ENCODE measurements at regions not wholly inside any gene's neighbourhood (a gene's known extent, or its start where the extent isn't known, plus 50 kb on each side); places are given as distances from the start of the nearest gene placed in this dataset.

GRCh38 chr2:177038787-177039484 lies 173.7 kb upstream of the HNRNPA3 start:
- no peak overlapping the region for H3K4me3 ChIP-seq
- no peaks in the 10 kb centered on the region for H3K9me3 ChIP-seq (replicated peaks)
- H3K36me3 ChIP-seq: no peaks in the 10 kb centered on the region
- peaks cover 10% of the 10 kb centered on the region; the same call in 1 of the 2 replicates for H3K27me3 ChIP-seq
- no peak overlapping the region for H3K27ac ChIP-seq
- no peaks in the 10 kb centered on the region for H3K4me1 ChIP-seq
- no peak for DNase-seq

DNA sequence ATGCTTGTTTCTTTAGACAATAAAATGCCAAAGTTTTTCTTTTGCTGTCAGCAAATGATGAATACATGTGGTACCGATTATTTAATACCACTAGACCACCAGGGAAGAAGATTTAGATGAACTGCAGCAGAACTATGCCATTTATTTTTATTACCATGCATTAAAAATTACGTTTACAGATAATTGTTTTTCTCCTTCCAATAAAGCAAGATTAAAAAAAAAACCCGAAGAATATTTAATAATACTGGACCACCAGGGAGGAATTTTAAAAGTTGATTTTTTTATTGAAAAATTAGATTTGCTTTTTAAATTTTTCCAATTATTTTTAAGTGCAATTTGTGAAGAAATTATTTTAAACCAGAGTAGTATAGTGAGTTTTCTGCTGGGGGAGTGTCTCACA lies 170.3 kb upstream of the HNRNPA3 start:
- no peaks in the 10 kb centered on the region for H3K9me3 ChIP-seq (replicated peaks)
- H3K4me3 ChIP-seq: no peak overlapping the region
- H3K27me3 ChIP-seq: peaks cover 10% of the 10 kb centered on the region; the same call in 1 of the 2 replicates
- H3K36me3 ChIP-seq: no peaks in the 10 kb centered on the region
- DNase-seq: no peak
- H3K4me1 ChIP-seq: no peaks in the 10 kb centered on the region
- H3K27ac ChIP-seq: no peak overlapping the region

- peaks cover 10% of the 10 kb centered on the region; the same call in 1 of the 2 replicates for H3K27me3 ChIP-seq
- DNase-seq: no peak
- no peaks in the 10 kb centered on the region for H3K36me3 ChIP-seq
- H3K4me3 ChIP-seq: no peak overlapping the region
- H3K4me1 ChIP-seq: no peaks in the 10 kb centered on the region
- no peaks in the 10 kb centered on the region for H3K9me3 ChIP-seq (replicated peaks)
- H3K27ac ChIP-seq: no peak overlapping the region
Observed at GRCh38 chr2:177044671-177045070, 167.9 kb upstream of the HNRNPA3 start.

GRCh38 chr2:177048981-177049380 lies 163.6 kb upstream of the HNRNPA3 start:
- Histone ChIP-seq H3K36me3 (no peaks in the 10 kb centered on the region), H3K9me3 (replicated peaks) (no peaks in the 10 kb centered on the region), H3K4me1 (no peaks in the 10 kb centered on the region), H3K4me3 (no peak overlapping the region), H3K27me3 (peaks cover 3% of the 10 kb centered on the region; the same call in 1 of the 2 replicates), H3K27ac (no peak overlapping the region)
- DNase-seq: no peak

GRCh38 chr2:177051278-177051677 lies 161.3 kb upstream of the HNRNPA3 start:
- Histone ChIP-seq H3K36me3 (no peaks in the 10 kb centered on the region), H3K27me3 (peaks cover 3% of the 10 kb centered on the region; the same call in 1 of the 2 replicates), H3K9me3 (replicated peaks) (no peaks in the 10 kb centered on the region), H3K4me3 (no peak overlapping the region), H3K4me1 (no peaks in the 10 kb centered on the region), H3K27ac (no peak overlapping the region)
- no peak for DNase-seq

DNA sequence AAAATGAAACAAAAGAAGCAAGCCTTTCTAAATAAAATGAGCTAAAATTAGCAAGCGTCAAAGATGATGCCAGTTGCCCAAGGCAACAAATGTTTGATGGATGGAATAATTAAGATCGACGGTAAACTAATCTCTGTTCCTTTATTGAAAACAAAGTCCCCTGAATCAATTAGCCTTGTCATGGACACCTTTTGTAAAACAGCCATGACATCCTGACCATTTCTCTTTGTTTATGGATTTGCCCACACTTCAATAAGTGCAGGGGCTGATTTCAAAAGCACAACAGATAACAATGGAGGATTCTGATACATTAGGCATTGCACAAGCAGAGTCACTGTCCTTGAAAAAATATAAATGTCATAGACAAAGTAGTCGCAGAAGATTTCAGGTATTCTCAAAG lies 160.1 kb upstream of the HNRNPA3 start:
- Histone ChIP-seq H3K4me3 (no peak overlapping the region), H3K36me3 (no peaks in the 10 kb centered on the region), H3K27me3 (peaks cover 3% of the 10 kb centered on the region), H3K27ac (no peak overlapping the region), H3K4me1 (no peaks in the 10 kb centered on the region), H3K9me3 (replicated peaks) (no peaks in the 10 kb centered on the region)
- no peak for DNase-seq

- DNase-seq: no peak
- peaks cover 3% of the 10 kb centered on the region for H3K27me3 ChIP-seq
- no peak overlapping the region for H3K27ac ChIP-seq
- no peaks in the 10 kb centered on the region for H3K36me3 ChIP-seq
- no peak overlapping the region for H3K4me3 ChIP-seq
- H3K9me3 ChIP-seq (replicated peaks): no peaks in the 10 kb centered on the region
- H3K4me1 ChIP-seq: no peaks in the 10 kb centered on the region
Observed at GRCh38 chr2:177053038-177053437, 159.6 kb upstream of the HNRNPA3 start.

- no peaks in the 10 kb centered on the region for H3K36me3 ChIP-seq
- H3K9me3 ChIP-seq (replicated peaks): no peaks in the 10 kb centered on the region
- H3K27ac ChIP-seq: no peak overlapping the region
- peaks cover 3% of the 10 kb centered on the region for H3K27me3 ChIP-seq
- H3K4me3 ChIP-seq: no peak overlapping the region
- DNase-seq: no peak
- no peaks in the 10 kb centered on the region for H3K4me1 ChIP-seq
Observed at GRCh38 chr2:177053716-177054115, 158.9 kb upstream of the HNRNPA3 start.

DNA sequence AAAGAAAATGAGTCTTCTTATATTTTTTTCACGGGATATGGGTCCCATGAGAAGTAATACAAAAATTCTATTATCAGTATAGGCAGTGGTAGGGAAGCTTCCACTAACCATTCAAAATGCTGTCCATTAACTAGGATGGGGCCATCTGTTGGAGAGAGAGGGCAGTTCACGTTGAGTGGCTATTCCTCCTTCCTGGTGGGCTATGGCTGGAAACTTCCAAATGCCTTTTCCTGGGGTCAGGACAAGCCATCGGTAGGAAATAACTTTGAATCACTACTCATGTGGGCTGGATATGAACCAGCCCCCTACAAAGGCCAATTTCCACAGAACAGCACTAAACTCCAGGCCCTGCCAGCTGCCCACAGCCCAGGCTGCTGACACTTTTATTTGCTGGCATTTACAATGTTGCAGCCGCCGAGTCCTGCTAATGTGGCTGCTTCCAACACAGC lies 156.1 kb upstream of the HNRNPA3 start:
- H3K27ac ChIP-seq: no peak overlapping the region
- DNase-seq: peak in 1 of 2 experiments; percentile 13
- no peaks in the 10 kb centered on the region for H3K9me3 ChIP-seq (replicated peaks)
- H3K36me3 ChIP-seq: no peaks in the 10 kb centered on the region
- H3K4me3 ChIP-seq: no peak overlapping the region
- H3K27me3 ChIP-seq: peaks cover 3% of the 10 kb centered on the region
- no peaks in the 10 kb centered on the region for H3K4me1 ChIP-seq

DNA sequence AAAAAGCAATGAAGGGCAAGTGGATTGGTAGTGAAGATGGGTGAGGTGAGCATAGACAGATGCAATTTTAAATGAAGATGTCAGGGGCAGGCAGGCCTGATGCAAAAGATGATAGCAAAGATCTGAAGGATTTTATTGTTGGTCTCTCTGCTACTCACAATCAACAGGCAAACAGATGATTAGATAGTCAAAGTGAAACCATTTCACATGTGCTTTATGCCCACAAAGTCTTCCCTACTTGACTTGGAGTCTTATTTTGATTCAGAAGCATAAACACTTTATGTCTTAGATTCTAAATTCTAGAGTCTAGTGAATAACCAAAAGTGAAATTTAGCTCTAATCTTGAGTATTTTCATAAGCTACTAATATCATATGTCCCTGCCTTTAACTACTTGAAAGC lies 153.8 kb upstream of the HNRNPA3 start:
- no peak for DNase-seq
- H3K4me3 ChIP-seq: no peak overlapping the region

GRCh38 chr2:177059293-177059692 lies 153.3 kb upstream of the HNRNPA3 start:
- H3K4me3 ChIP-seq: no peak overlapping the region
- DNase-seq: no peak
- no peaks in the 10 kb centered on the region for H3K4me1 ChIP-seq
- H3K9me3 ChIP-seq (replicated peaks): no peaks in the 10 kb centered on the region
- no peaks in the 10 kb centered on the region; the same call in 1 of the 2 replicates for H3K27me3 ChIP-seq
- no peaks in the 10 kb centered on the region for H3K36me3 ChIP-seq
- no peak overlapping the region for H3K27ac ChIP-seq

More for the DNA sequence above, 153.8 kb upstream of the HNRNPA3 start:
- H3K4me1 ChIP-seq: no peaks in the 10 kb centered on the region
- H3K9me3 ChIP-seq (replicated peaks): no peaks in the 10 kb centered on the region
- no peaks in the 10 kb centered on the region for H3K36me3 ChIP-seq
- no peaks in the 10 kb centered on the region; the same call in 1 of the 2 replicates for H3K27me3 ChIP-seq
- no peak overlapping the region for H3K27ac ChIP-seq

- Histone ChIP-seq H3K27me3 (peaks cover 4% of the 10 kb centered on the region; the same call in 1 of the 2 replicates), H3K4me1 (no peaks in the 10 kb centered on the region), H3K4me3 (no peak overlapping the region), H3K36me3 (no peaks in the 10 kb centered on the region), H3K9me3 (replicated peaks) (no peaks in the 10 kb centered on the region), H3K27ac (no peak overlapping the region)
- no peak for DNase-seq
Observed at GRCh38 chr2:177063331-177063730, 149.3 kb upstream of the HNRNPA3 start.

- H3K27me3 ChIP-seq: peaks cover 4% of the 10 kb centered on the region; the same call in 1 of the 2 replicates
- no peaks in the 10 kb centered on the region for H3K36me3 ChIP-seq
- no peak for DNase-seq
- H3K9me3 ChIP-seq (replicated peaks): no peaks in the 10 kb centered on the region
- no peak overlapping the region for H3K27ac ChIP-seq
- no peaks in the 10 kb centered on the region for H3K4me1 ChIP-seq
- H3K4me3 ChIP-seq: no peak overlapping the region
Observed at GRCh38 chr2:177064422-177064821, 148.2 kb upstream of the HNRNPA3 start.

DNA sequence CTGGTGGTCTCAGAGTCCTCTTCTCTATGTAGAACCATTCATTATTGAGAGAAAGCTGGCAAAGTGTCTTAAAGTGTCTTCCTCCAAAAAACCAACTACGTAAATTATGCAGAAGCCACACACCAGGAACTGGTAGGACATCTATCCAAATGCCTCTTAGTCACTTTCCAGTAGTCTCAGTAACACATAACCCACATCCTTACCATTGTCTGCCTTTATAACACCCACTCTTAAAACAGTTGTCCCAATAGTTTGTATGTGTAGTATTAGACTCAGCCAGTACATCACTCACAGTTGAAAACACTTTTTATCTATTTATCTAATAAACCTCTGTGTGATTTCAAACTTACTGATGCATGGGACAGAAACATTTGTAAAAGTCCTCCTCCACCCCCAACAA lies 143.6 kb upstream of the HNRNPA3 start:
- no peak overlapping the region for H3K4me3 ChIP-seq
- H3K36me3 ChIP-seq: no peaks in the 10 kb centered on the region
- no peak for DNase-seq
- H3K9me3 ChIP-seq (replicated peaks): no peaks in the 10 kb centered on the region
- no peaks in the 10 kb centered on the region for H3K4me1 ChIP-seq
- peaks cover 4% of the 10 kb centered on the region; the same call in 1 of the 2 replicates for H3K27me3 ChIP-seq
- H3K27ac ChIP-seq: no peak overlapping the region

- no peaks in the 10 kb centered on the region for H3K9me3 ChIP-seq (replicated peaks)
- no peaks in the 10 kb centered on the region for H3K27me3 ChIP-seq
- DNase-seq: no peak
- no peak overlapping the region for H3K4me3 ChIP-seq
- no peak overlapping the region for H3K27ac ChIP-seq
- H3K4me1 ChIP-seq: no peaks in the 10 kb centered on the region
- no peaks in the 10 kb centered on the region for H3K36me3 ChIP-seq
Observed at GRCh38 chr2:177072090-177072489, 140.5 kb upstream of the HNRNPA3 start.

GRCh38 chr2:177073611-177074010 lies 139.0 kb upstream of the HNRNPA3 start:
- Histone ChIP-seq H3K27ac (no peak overlapping the region), H3K4me1 (no peaks in the 10 kb centered on the region), H3K4me3 (no peak overlapping the region), H3K27me3 (no peaks in the 10 kb centered on the region), H3K9me3 (replicated peaks) (no peaks in the 10 kb centered on the region), H3K36me3 (no peaks in the 10 kb centered on the region)
- DNase-seq: no peak

Measured in SJCRH30 (cell line).